IMR-90 (cell line): ENCODE measurements at regions not wholly inside any gene's neighbourhood (a gene's known extent, or its start where the extent isn't known, plus 50 kb on each side); places are given as distances from the start of the nearest gene placed in this dataset.

Experiments used
- ATAC-seq: fragments of 200-7000 bp; cut with Tn5 transposase; 2 replicates; pipeline ENCODE4 v1.9.1; 2020; ENCODE audit warnings: low read depth, mild to moderate bottlenecking, moderate library complexity
- BruUV-seq: library from RNA; stranded (reverse); fragments of 400-500 nt; replicated peaks from 2 replicates; lab custom pipeline; 2021; lab: Mats Ljungman, UMichigan
- CTCF ChIA-PET: fragments of 300-600 bp; formaldehyde crosslinking; extraction: SDS; loops from one replicate; lab custom pipeline; 2021; ENCODE audit warnings: antibody characterized with exemption; lab: Yijun Ruan, JAX
- POLR2A ChIA-PET: fragments of 300-600 bp; sonication (Branson Sonifier 250); formaldehyde crosslinking; loops from one replicate; lab custom pipeline; 2022; ENCODE audit warnings: antibody characterized with exemption; ENCODE audit not compliant: unreplicated experiment; lab: Charles Lee
- DNase-seq: peaks from one replicate; pipeline ENCODE4 v3.0.0; 2013
- H2AFZ ChIP-seq: replicated peaks from 2 replicates; pipeline ENCODE3; 2013; ENCODE audit warnings: low read length, mild to moderate bottlenecking; ENCODE audit not compliant: poor library complexity
- H2AK5ac ChIP-seq: 2 replicates; pipeline ENCODE4 v1.6.1; 2013; ENCODE audit warnings: low read depth, low read length, inconsistent platforms
- H2AK9ac ChIP-seq: replicated peaks from 2 replicates; pipeline ENCODE3; 2013; ENCODE audit warnings: mild to moderate bottlenecking, low read depth, low read length, moderate library complexity; ENCODE audit not compliant: poor library complexity
- H2BK120ac ChIP-seq: 2 replicates; pipeline ENCODE4 v1.6.1; 2013; ENCODE audit warnings: low read depth, low read length, inconsistent platforms
- H2BK15ac ChIP-seq: 3 replicates; pipeline ENCODE4 v1.6.1; 2013; ENCODE audit warnings: low read depth, low read length, inconsistent platforms
- H2BK20ac ChIP-seq: 2 replicates; pipeline ENCODE4 v1.6.1; 2013; ENCODE audit warnings: low read depth, mild to moderate bottlenecking, inconsistent platforms, low read length, moderate library complexity
- H2BK5ac ChIP-seq: 2 replicates; pipeline ENCODE4 v1.6.1; 2013; ENCODE audit warnings: mild to moderate bottlenecking, low read depth, low read length, inconsistent platforms; ENCODE audit not compliant: poor library complexity, severe bottlenecking
- H3K14ac ChIP-seq: replicated peaks from 2 replicates; pipeline ENCODE4 v1.6.1; 2013; ENCODE audit warnings: low read depth, low read length, inconsistent platforms
- H3K18ac ChIP-seq: 2 replicates; pipeline ENCODE4 v1.6.1; 2013; ENCODE audit warnings: low read depth, low read length, control low read depth
- H3K23ac ChIP-seq: 2 replicates; pipeline ENCODE4 v1.6.1; 2013; ENCODE audit warnings: low read depth, low read length, inconsistent platforms
- H3K27ac ChIP-seq: 2 replicates; pipeline ENCODE4 v1.5.1; 2013; ENCODE audit warnings: mild to moderate bottlenecking, control low read depth, low read length; ENCODE audit not compliant: insufficient read depth
- H3K27me3 ChIP-seq: 2 replicates; pipeline ENCODE4 v1.6.1; 2013; ENCODE audit warnings: low read length; ENCODE audit not compliant: control insufficient read depth, insufficient read depth
- H3K36me3 ChIP-seq: 2 replicates; pipeline ENCODE4 v1.6.1; 2013; ENCODE audit warnings: low read length, mixed read lengths; ENCODE audit not compliant: control insufficient read depth, insufficient read depth
- H3K4ac ChIP-seq: 2 replicates; pipeline ENCODE4 v1.6.1; 2013; ENCODE audit warnings: low read depth, low read length, inconsistent platforms
- H3K4me1 ChIP-seq: 2 replicates; pipeline ENCODE4 v1.6.1; 2013; ENCODE audit warnings: low read length, mixed read lengths; ENCODE audit not compliant: control insufficient read depth, insufficient read depth
- H3K4me2 ChIP-seq: 2 replicates; pipeline ENCODE4 v1.6.1; 2013; ENCODE audit warnings: low read depth, mild to moderate bottlenecking, control low read depth, low read length, moderate library complexity
- H3K4me3 ChIP-seq: 2 replicates; pipeline ENCODE4 v1.5.1; 2013; ENCODE audit warnings: low read depth, mild to moderate bottlenecking, control low read depth, low read length, moderate library complexity; ENCODE audit not compliant: insufficient read depth
- H3K56ac ChIP-seq: 2 replicates; pipeline ENCODE4 v1.6.1; 2013; ENCODE audit warnings: low read length, inconsistent platforms; ENCODE audit not compliant: insufficient read depth; ENCODE audit errors: extremely low read depth
- H3K79me1 ChIP-seq, 2 experiments: 2 replicates each; pipeline ENCODE4 v1.6.1; 2013; ENCODE audit warnings: low read length in 2 of 2, inconsistent platforms in 1 of 2, low read depth in 1 of 2
- H3K9ac ChIP-seq: 2 replicates; pipeline ENCODE4 v1.6.1; 2013; ENCODE audit warnings: low read depth, low read length, control low read depth
- H3K9me1 ChIP-seq: 2 replicates; pipeline ENCODE4 v1.6.1; 2013; ENCODE audit warnings: low read length, inconsistent platforms; ENCODE audit not compliant: insufficient read depth
- H3K9me3 ChIP-seq: 2 replicates; pipeline ENCODE4 v1.6.1; 2013; ENCODE audit warnings: low read length; ENCODE audit not compliant: control insufficient read depth, insufficient read depth
- H4K20me1 ChIP-seq: 2 replicates; pipeline ENCODE4 v1.6.1; 2013; ENCODE audit warnings: low read length, inconsistent platforms; ENCODE audit not compliant: insufficient read depth
- H4K5ac ChIP-seq: 2 replicates; pipeline ENCODE4 v1.6.1; 2013; ENCODE audit warnings: mild to moderate bottlenecking, low read depth, low read length, control low read depth
- H4K8ac ChIP-seq, 2 experiments: 2 replicates each; pipeline ENCODE4 v1.6.1; 2013; ENCODE audit warnings: low read depth in 2 of 2, low read length in 2 of 2, control low read depth in 1 of 2, inconsistent platforms in 1 of 2
- H4K91ac ChIP-seq: 2 replicates; pipeline ENCODE4 v1.6.1; 2013; ENCODE audit warnings: low read depth, low read length, inconsistent platforms; ENCODE audit not compliant: insufficient read depth
- BHLHE40 ChIP-seq: fragments of 150-350 bp; IDR thresholded peaks from 2 replicates; pipeline ENCODE4 v1.6.1; 2016; ENCODE audit warnings: mild to moderate bottlenecking, low read depth, low read length
- CEBPB ChIP-seq: IDR thresholded peaks from 2 replicates; pipeline ENCODE4 v1.6.1; 2012; ENCODE audit warnings: low read depth, low read length, improper control_type of control experiment
- CHD1 ChIP-seq: IDR thresholded peaks from 2 replicates; pipeline ENCODE4 v1.6.1; 2012; ENCODE audit warnings: low read depth, low read length, improper control_type of control experiment
- CTCF ChIP-seq: conservative IDR thresholded peaks from 2 replicates; pipeline ENCODE4 v1.5.1; 2012; ENCODE audit warnings: mild to moderate bottlenecking, low read depth, low read length, improper control_type of control experiment
- FOS ChIP-seq: fragments of 150-350 bp; IDR thresholded peaks from 2 replicates; pipeline ENCODE4 v1.6.1; 2016; ENCODE audit warnings: low read depth, low read length
- MAFK ChIP-seq: IDR thresholded peaks from 2 replicates; pipeline ENCODE4 v1.6.1; 2012; ENCODE audit warnings: low read depth, low read length, improper control_type of control experiment
- MAZ ChIP-seq: IDR thresholded peaks from 2 replicates; pipeline ENCODE4 v1.6.1; 2012; ENCODE audit warnings: low read depth, mild to moderate bottlenecking, low read length, improper control_type of control experiment, moderate library complexity, borderline replicate concordance
- MXI1 ChIP-seq: IDR thresholded peaks from 2 replicates; pipeline ENCODE4 v1.6.1; 2012; ENCODE audit warnings: low read depth, mild to moderate bottlenecking, low read length, moderate library complexity, borderline replicate concordance
- NFE2L2 ChIP-seq: fragments of 150-350 bp; IDR thresholded peaks from 2 replicates; pipeline ENCODE4 v1.6.1; 2016; ENCODE audit warnings: low read depth, mild to moderate bottlenecking, low read length
- POLR2A ChIP-seq: IDR thresholded peaks from 2 replicates; pipeline ENCODE4 v1.6.1; 2012; ENCODE audit warnings: mild to moderate bottlenecking, low read depth, low read length
- RAD21 ChIP-seq: IDR thresholded peaks from 2 replicates; pipeline ENCODE4 v1.6.1; 2012; ENCODE audit warnings: low read length, improper control_type of control experiment
- RFX5 ChIP-seq: IDR thresholded peaks from 2 replicates; pipeline ENCODE4 v1.8.0; 2012; ENCODE audit warnings: low read depth, mild to moderate bottlenecking, low read length, moderate library complexity
- SMC3 ChIP-seq: fragments of 150-350 bp; IDR thresholded peaks from 2 replicates; pipeline ENCODE4 v1.6.1; 2016; ENCODE audit warnings: low read depth, mild to moderate bottlenecking, antibody characterized with exemption, low read length, moderate library complexity
- USF2 ChIP-seq: fragments of 150-350 bp; IDR thresholded peaks from 2 replicates; pipeline ENCODE4 v1.6.1; 2017; ENCODE audit warnings: mild to moderate bottlenecking, antibody characterized with exemption, low read length, low read depth
- WGBS, 2 experiments: methylation state at CpG; one replicate each; pipeline versions ENCODE4 v1.1.5 to v1.1.7; 2013; ENCODE audit warnings: missing lambda C conversion rate in 2 of 2; ENCODE audit not compliant: insufficient read length in 1 of 2; ENCODE audit errors: extremely low coverage in 2 of 2; 5-methylcytosine and 5-hydroxymethylcytosine counted together
- dilution Hi-C: fragments of 300-500 bp; cut with HindIII; formaldehyde crosslinking; loops from one replicate; pipeline ENCODE4 v1.14.3; 2018; ENCODE audit warnings: low sequenced_read_pairs; ENCODE audit not compliant: unreplicated experiment
- in situ Hi-C: fragments of 300-500 bp; cut with MboI; formaldehyde crosslinking; loops from 3 replicates; pipeline ENCODE4 v1.14.3; 2019; ENCODE audit warnings: low sequenced_read_pairs, inconsistent platforms, mixed read lengths
- intact Hi-C: fragments of 100-400 bp; cut with micrococcal nuclease; formaldehyde crosslinking; loops from 2 replicates; pipeline ENCODE4 v1.10.0; 2022

- ChIA-PET CTCF (no interaction called here), POLR2A (no interaction called here)
- WGBS, 2 experiments = 25% methylated on average over 1 of the region's 2 CpGs; no CpG with 5 or more reads in 1 of the 2 experiments
- Histone ChIP-seq H2AFZ (no peak overlapping the region), H3K79me1 (no peaks in the 10 kb centered on the region), H4K20me1 (no peaks in the 10 kb centered on the region), H3K27me3 (no peaks in the 10 kb centered on the region), H4K91ac (no peak overlapping the region), H3K36me3 (no peaks in the 10 kb centered on the region), H3K4ac (no peak overlapping the region), H3K9me3 (no peaks in the 10 kb centered on the region), H2AK5ac (no peak overlapping the region), H4K5ac (no peak overlapping the region), H3K9me1 (no peaks in the 10 kb centered on the region), H2BK20ac (no peak overlapping the region), H2BK120ac (no peak overlapping the region), H3K4me1 (no peaks in the 10 kb centered on the region), H2BK15ac (no peak overlapping the region), H3K4me2 (no peak overlapping the region), H4K8ac (no peak overlapping the region), H3K23ac (no peak overlapping the region), H3K4me3 (no peak overlapping the region), H3K14ac (no peak overlapping the region), H3K18ac (no peak overlapping the region), H3K27ac (no peak overlapping the region), H2AK9ac (no peak overlapping the region), H2BK5ac (no peak overlapping the region), H3K9ac (no peak overlapping the region), H3K56ac (no peak overlapping the region)
- in situ Hi-C loops = no loop called here
- dilution Hi-C loops = no loop called here
- no TSS peak for BruUV-seq
- ATAC-seq (no peak), DNase-seq (no peak)
- intact Hi-C loops = no loop called here
- TF ChIP-seq NFE2L2 = no peak
- TF ChIP-seq CTCF = no peak
- no peak for TF ChIP-seq POLR2A
- no peak for TF ChIP-seq CEBPB
- TF ChIP-seq MAZ = no peak
- TF ChIP-seq SMC3 = no peak
- TF ChIP-seq MXI1 = no peak
- TF ChIP-seq RFX5 = no peak
- no peak for TF ChIP-seq RAD21
- TF ChIP-seq CHD1 = no peak
- no peak for TF ChIP-seq FOS
- no peak for TF ChIP-seq MAFK
- TF ChIP-seq BHLHE40 = no peak
- no peak for TF ChIP-seq USF2
Observed at GRCh38 chr18:29248805-29249204, 1071.9 kb upstream of the CDH2 start.
